ENCODE measurements at regions not wholly inside any gene's neighbourhood (a gene's known extent, or its start where the extent isn't known, plus 50 kb on each side); places are given as distances from the start of the nearest gene placed in this dataset.

DNA sequence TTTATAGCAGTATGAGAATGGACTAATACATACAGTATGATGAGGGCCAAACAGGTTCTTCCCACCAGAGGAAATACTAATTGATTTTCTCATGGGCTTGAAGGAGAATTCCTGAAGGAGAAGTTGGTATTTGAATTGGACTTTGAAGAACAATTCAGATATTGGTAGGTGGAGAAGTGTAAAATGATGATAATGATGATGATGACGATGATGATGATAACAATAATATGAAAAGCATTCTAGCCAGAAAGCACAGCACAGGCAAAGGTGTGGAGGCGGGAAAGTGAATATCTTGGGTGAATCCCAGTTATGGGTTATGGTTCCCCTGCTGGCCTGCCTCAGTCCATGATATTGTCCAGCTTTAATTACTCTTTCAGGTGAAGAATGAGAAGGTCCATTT, 562.4 kb upstream of the SALL1 start:
- WGBS, 2 experiments (ENCODE audit: extremely low coverage in 2 of 2, insufficient read length in 1 of 2) = no CpG with 5 or more reads among the region's 2 CpGs
- CTCF ChIA-PET = no interaction called here

More for the DNA sequence above, 562.4 kb upstream of the SALL1 start:
- H2AK9ac ChIP-seq (replicated peaks; ENCODE audit: low read depth, low read length, poor library complexity) = no peak overlapping the region
- in situ Hi-C loops (cut with MboI; ENCODE audit: low sequenced_read_pairs) = no loop called here
- H3K9me1 ChIP-seq (ENCODE audit: insufficient read depth, low read length) = no peaks in the 10 kb centered on the region; the same call in 1 of the 2 replicates
- intact Hi-C loops (cut with micrococcal nuclease) = no loop called here
- H2BK5ac ChIP-seq (ENCODE audit: low read depth, low read length, poor library complexity, severe bottlenecking) = no peak overlapping the region
- no peak overlapping the region for H3K18ac ChIP-seq (ENCODE audit: low read depth, low read length)
- no peak for TF ChIP-seq RCOR1 (IDR thresholded peaks at IDR 0.05; ENCODE audit: insufficient replicate concordance, low read length)
- TF ChIP-seq MAZ (IDR thresholded peaks at IDR 0.05; ENCODE audit: borderline replicate concordance, low read depth, low read length) = no peak
- H4K8ac ChIP-seq (ENCODE audit: low read depth in 2 of 2, low read length in 2 of 2) = no peak overlapping the region
- H3K4me3 ChIP-seq (ENCODE audit: insufficient read depth, low read depth, low read length) = no peak overlapping the region
- no peak overlapping the region for H3K14ac ChIP-seq (replicated peaks; ENCODE audit: low read depth, low read length)
- H3K36me3 ChIP-seq (ENCODE audit: control insufficient read depth, insufficient read depth, low read length) = no peaks in the 10 kb centered on the region
- no peaks in the 10 kb centered on the region for H3K9me3 ChIP-seq (ENCODE audit: control insufficient read depth, insufficient read depth, low read length)
- no peak overlapping the region for H3K4ac ChIP-seq (ENCODE audit: low read depth, low read length)
- H3K9ac ChIP-seq (ENCODE audit: low read depth, low read length) = no peak overlapping the region
- no peak overlapping the region for H2AK5ac ChIP-seq (ENCODE audit: low read depth, low read length)
- no TSS peak for BruUV-seq (replicated peaks)
- ATAC-seq (ENCODE audit: low read depth) (no peak), DNase-seq (no peak)
- H3K27me3 ChIP-seq (ENCODE audit: control insufficient read depth, insufficient read depth, low read length) = no peaks in the 10 kb centered on the region; the same call in 1 of the 2 replicates
- H3K4me2 ChIP-seq (ENCODE audit: low read depth, low read length) = no peak overlapping the region
- dilution Hi-C loops (cut with HindIII; ENCODE audit: low sequenced_read_pairs, unreplicated experiment) = no loop called here
- no peak overlapping the region for H3K27ac ChIP-seq (ENCODE audit: insufficient read depth, low read length)
- H4K20me1 ChIP-seq (ENCODE audit: insufficient read depth, low read length) = no peaks in the 10 kb centered on the region
- no peak overlapping the region for H4K91ac ChIP-seq (ENCODE audit: insufficient read depth, low read depth, low read length)
- no peak overlapping the region for H3K23ac ChIP-seq (ENCODE audit: low read depth, low read length)
- H2BK15ac ChIP-seq (ENCODE audit: low read depth, low read length) = no peak overlapping the region
- no peak overlapping the region for H2AFZ ChIP-seq (replicated peaks; ENCODE audit: low read length, poor library complexity)
- no peaks in the 10 kb centered on the region for H3K4me1 ChIP-seq (ENCODE audit: control insufficient read depth, insufficient read depth, low read length)
- no peak overlapping the region for H2BK20ac ChIP-seq (ENCODE audit: low read depth, low read length)
- H3K79me1 ChIP-seq (ENCODE audit: low read depth in 1 of 2, low read length in 2 of 2) = no peaks in the 10 kb centered on the region
- H3K56ac ChIP-seq (ENCODE audit: extremely low read depth, insufficient read depth, low read length) = no peak overlapping the region
- POLR2A ChIA-PET (ENCODE audit: unreplicated experiment) = no interaction called here
- H2BK120ac ChIP-seq (ENCODE audit: low read depth, low read length) = no peak overlapping the region
- no peak overlapping the region for H4K5ac ChIP-seq (ENCODE audit: low read depth, low read length)

Measured in IMR-90 (cell line).